ENCODE measurements at regions not wholly inside any gene's neighbourhood (a gene's known extent, or its start where the extent isn't known, plus 50 kb on each side); places are given as distances from the start of the nearest gene placed in this dataset.
A peak's percentile ranks its signal among the peaks of the same experiment; 100 is the strongest.

- no peak overlapping the region for H3K4me2 ChIP-seq (ENCODE audit: extremely low read depth, insufficient read depth, low read length)
Measured at GRCh38 chr3:99502871-99503270, 135.5 kb upstream of the COL8A1 start.

GRCh38 chr3:99500485-99500884 is 137.9 kb upstream of the COL8A1 start:
- no peak overlapping the region for H3K4me3 ChIP-seq (replicated peaks in 1 of 4; ENCODE audit: control extremely low read depth in 1 of 4, insufficient read depth in 1 of 4, low read depth in 3 of 4, low read length in 4 of 4)
- TF ChIP-seq EZH2 (IDR thresholded peaks at IDR 0.05; ENCODE audit: low read length, missing control alignments) (no peak), CTCF (conservative IDR thresholded peaks at IDR 0.05 in 1 of 2, IDR thresholded peaks at IDR 0.05 in 1 of 2; ENCODE audit: low read depth in 1 of 2, low read length in 2 of 2) (no peak)
- no peaks in the 10 kb centered on the region for H4K20me1 ChIP-seq (ENCODE audit: control insufficient read depth, extremely low read depth, insufficient read depth, low read length)
- no peaks in the 10 kb centered on the region for H3K27me3 ChIP-seq (ENCODE audit: control insufficient read depth, insufficient read depth, low read length)
- peaks cover 13% of the 10 kb centered on the region for H3K4me1 ChIP-seq (ENCODE audit: control insufficient read depth, extremely low read depth, insufficient read depth, low read length)
- H3K9ac ChIP-seq (ENCODE audit: insufficient read depth, low read length), result no peak overlapping the region
- H3K27ac ChIP-seq (ENCODE audit: insufficient read depth, low read length), result no peak overlapping the region
- no peaks in the 10 kb centered on the region for H3K79me2 ChIP-seq (ENCODE audit: control insufficient read depth, insufficient read depth, low read length)
- H2AFZ ChIP-seq (ENCODE audit: low read length), result peak overlapping the region; percentile 75
- no peaks in the 10 kb centered on the region for H3K9me3 ChIP-seq (ENCODE audit: control insufficient read depth, insufficient read depth, low read depth, low read length)
- no peaks in the 10 kb centered on the region for H3K36me3 ChIP-seq (ENCODE audit: control insufficient read depth, insufficient read depth, low read length)
- DNase-seq (ENCODE audit: low read depth in 2 of 2), result no peak
- peak overlapping the region; percentile 25 for H3K4me2 ChIP-seq (ENCODE audit: extremely low read depth, insufficient read depth, low read length)

More at GRCh38 chr3:99502871-99503270, 135.5 kb upstream of the COL8A1 start:
- no peaks in the 10 kb centered on the region for H3K27me3 ChIP-seq (ENCODE audit: control insufficient read depth, insufficient read depth, low read length)
- peak; percentile 23 to 44 for DNase-seq (ENCODE audit: low read depth in 2 of 2)
- no peaks in the 10 kb centered on the region for H4K20me1 ChIP-seq (ENCODE audit: control insufficient read depth, extremely low read depth, insufficient read depth, low read length)
- no peak overlapping the region for H3K9ac ChIP-seq (ENCODE audit: insufficient read depth, low read length)
- H2AFZ ChIP-seq (ENCODE audit: low read length), result peak overlapping the region; percentile 61
- peaks cover 16% of the 10 kb centered on the region for H3K4me1 ChIP-seq (ENCODE audit: control insufficient read depth, extremely low read depth, insufficient read depth, low read length)
- H3K36me3 ChIP-seq (ENCODE audit: control insufficient read depth, insufficient read depth, low read length), result no peaks in the 10 kb centered on the region
- H3K27ac ChIP-seq (ENCODE audit: insufficient read depth, low read length), result peak overlapping the region; percentile 87
- H3K4me3 ChIP-seq (replicated peaks in 1 of 4; ENCODE audit: control extremely low read depth in 1 of 4, insufficient read depth in 1 of 4, low read depth in 3 of 4, low read length in 4 of 4), result no peak overlapping the region
- TF ChIP-seq CTCF (conservative IDR thresholded peaks at IDR 0.05 in 1 of 2, IDR thresholded peaks at IDR 0.05 in 1 of 2; ENCODE audit: low read depth in 1 of 2, low read length in 2 of 2) (no peak), EZH2 (IDR thresholded peaks at IDR 0.05; ENCODE audit: low read length, missing control alignments) (no peak)
- no peaks in the 10 kb centered on the region for H3K9me3 ChIP-seq (ENCODE audit: control insufficient read depth, insufficient read depth, low read depth, low read length)
- H3K79me2 ChIP-seq (ENCODE audit: control insufficient read depth, insufficient read depth, low read length), result no peaks in the 10 kb centered on the region

GRCh38 chr3:99499235-99500158 is 138.9 kb upstream of the COL8A1 start:
- Histone ChIP-seq H3K9ac (ENCODE audit: insufficient read depth, low read length) (no peak overlapping the region), H3K36me3 (ENCODE audit: control insufficient read depth, insufficient read depth, low read length) (no peaks in the 10 kb centered on the region), H4K20me1 (ENCODE audit: control insufficient read depth, extremely low read depth, insufficient read depth, low read length) (no peaks in the 10 kb centered on the region), H3K79me2 (ENCODE audit: control insufficient read depth, insufficient read depth, low read length) (no peaks in the 10 kb centered on the region), H3K27ac (ENCODE audit: insufficient read depth, low read length) (no peak overlapping the region), H3K9me3 (ENCODE audit: control insufficient read depth, insufficient read depth, low read depth, low read length) (no peaks in the 10 kb centered on the region), H3K4me1 (ENCODE audit: control insufficient read depth, extremely low read depth, insufficient read depth, low read length) (peaks cover 12% of the 10 kb centered on the region), H3K4me2 (ENCODE audit: extremely low read depth, insufficient read depth, low read length) (no peak overlapping the region), H3K27me3 (ENCODE audit: control insufficient read depth, insufficient read depth, low read length) (no peaks in the 10 kb centered on the region), H3K4me3 (replicated peaks in 1 of 4; ENCODE audit: control extremely low read depth in 1 of 4, insufficient read depth in 1 of 4, low read depth in 3 of 4, low read length in 4 of 4) (no peak overlapping the region), H2AFZ (ENCODE audit: low read length) (no peak overlapping the region)
- DNase-seq (ENCODE audit: low read depth in 2 of 2), result peak; percentile 54 to 78
- TF ChIP-seq EZH2 (IDR thresholded peaks at IDR 0.05; ENCODE audit: low read length, missing control alignments), result no peak
- peak; percentile 69 to 93 for TF ChIP-seq CTCF (conservative IDR thresholded peaks at IDR 0.05 in 1 of 2, IDR thresholded peaks at IDR 0.05 in 1 of 2; ENCODE audit: low read depth in 1 of 2, low read length in 2 of 2)
